Esophagus squamous epithelium (tissue), 5 donors: ENCODE measurements at regions not wholly inside any gene's neighbourhood (a gene's known extent, or its start where the extent isn't known, plus 50 kb on each side); places are given as distances from the start of the nearest gene placed in this dataset.

Source experiments
- DNase-seq: peaks from one replicate; lab custom pipeline; 2025; lab: John Stamatoyannopoulos, UW
- H3K27ac ChIP-seq, 4 donors: fragments of 200-600 bp; sonication (generic); one replicate each; pipeline ENCODE4 v1.5.1; 2016 to 2019; ENCODE audit warnings: mild to moderate bottlenecking in 1 of 4
- H3K27me3 ChIP-seq, 4 donors: fragments of 200-600 bp; sonication (generic); 1 replicate in 3 of 4; 2 replicates in 1 of 4; pipeline versions ENCODE4 v1.5.1 to v1.6.0; 2017 to 2021; ENCODE audit warnings: antibody characterized with exemption in 1 of 4
- H3K36me3 ChIP-seq, 3 donors: fragments of 200-600 bp; sonication (generic); one replicate each; pipeline ENCODE4 v1.5.1; 2016 to 2019
- H3K4me1 ChIP-seq, 3 donors: fragments of 200-600 bp; sonication (generic); one replicate each; pipeline ENCODE4 v1.5.1; 2017 to 2019
- H3K4me3 ChIP-seq, 4 donors: fragments of 200-600 bp; sonication (generic); 1 replicate in 3 of 4; 2 replicates in 1 of 4; pipeline ENCODE4 v1.5.1; 2016 to 2019; ENCODE audit warnings: mild to moderate bottlenecking in 2 of 4, moderate library complexity in 1 of 4
- H3K9me3 ChIP-seq, 3 donors: fragments of 200-600 bp; sonication (generic); one replicate each; pipeline ENCODE4 v1.5.1; 2016 to 2019
- POLR2A ChIP-seq, 4 donors: fragments of 450-650 bp; IDR thresholded peaks; one replicate each; pipeline ENCODE4 v1.6.1; 2017; ENCODE audit warnings: antibody characterized with exemption in 4 of 4, mild to moderate bottlenecking in 4 of 4, moderate library complexity in 3 of 4
- WGBS, 2 donors: methylation state at CpG; one replicate each; pipeline ENCODE4 v1.1.5; 2018; 5-methylcytosine and 5-hydroxymethylcytosine counted together
- intact Hi-C: fragments of 100-400 bp; cut with DNase I; formaldehyde crosslinking; loops from one replicate; pipeline ENCODE4 v1.15.0; 2022
- TF ChIP-seq, protein P1 (sequence below), 6 experiments: fragments of 450-650 bp in 4 of 6; fragments of 200-600 bp in 2 of 6; sonication (generic) in 2 of 6; IDR thresholded peaks; one replicate each; pipeline ENCODE4 v1.5.1; 2016 to 2019; ENCODE audit warnings: antibody characterized with exemption in 6 of 6, mild to moderate bottlenecking in 4 of 6, moderate library complexity in 4 of 6
- donor health status: DM: yes; HTN: yes; CAD: no.

- Histone ChIP-seq H3K4me1 (peaks cover 0 to 7% (median 0%) of the 10 kb centered on the region in 3 donors), H3K27me3 (no peaks in the 10 kb centered on the region), H3K4me3 (no peak overlapping the region), H3K36me3 (no peaks in the 10 kb centered on the region), H3K9me3 (no peaks in the 10 kb centered on the region), H3K27ac (no peak overlapping the region)
- 85 to 91% methylated on average over 11 to 12 of the region's 12 CpGs for WGBS, 2 donors
- DNase-seq, result no peak
- TF ChIP-seq, protein P1, sequence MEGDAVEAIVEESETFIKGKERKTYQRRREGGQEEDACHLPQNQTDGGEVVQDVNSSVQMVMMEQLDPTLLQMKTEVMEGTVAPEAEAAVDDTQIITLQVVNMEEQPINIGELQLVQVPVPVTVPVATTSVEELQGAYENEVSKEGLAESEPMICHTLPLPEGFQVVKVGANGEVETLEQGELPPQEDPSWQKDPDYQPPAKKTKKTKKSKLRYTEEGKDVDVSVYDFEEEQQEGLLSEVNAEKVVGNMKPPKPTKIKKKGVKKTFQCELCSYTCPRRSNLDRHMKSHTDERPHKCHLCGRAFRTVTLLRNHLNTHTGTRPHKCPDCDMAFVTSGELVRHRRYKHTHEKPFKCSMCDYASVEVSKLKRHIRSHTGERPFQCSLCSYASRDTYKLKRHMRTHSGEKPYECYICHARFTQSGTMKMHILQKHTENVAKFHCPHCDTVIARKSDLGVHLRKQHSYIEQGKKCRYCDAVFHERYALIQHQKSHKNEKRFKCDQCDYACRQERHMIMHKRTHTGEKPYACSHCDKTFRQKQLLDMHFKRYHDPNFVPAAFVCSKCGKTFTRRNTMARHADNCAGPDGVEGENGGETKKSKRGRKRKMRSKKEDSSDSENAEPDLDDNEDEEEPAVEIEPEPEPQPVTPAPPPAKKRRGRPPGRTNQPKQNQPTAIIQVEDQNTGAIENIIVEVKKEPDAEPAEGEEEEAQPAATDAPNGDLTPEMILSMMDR (IDR thresholded peaks at IDR 0.05), result no peak
- TF ChIP-seq POLR2A (IDR thresholded peaks at IDR 0.05), result no peak
- intact Hi-C loops, result no loop called here
Observed at GRCh38 chr13:109416001-109416400, 370.4 kb downstream of the IRS2 start.

DNA sequence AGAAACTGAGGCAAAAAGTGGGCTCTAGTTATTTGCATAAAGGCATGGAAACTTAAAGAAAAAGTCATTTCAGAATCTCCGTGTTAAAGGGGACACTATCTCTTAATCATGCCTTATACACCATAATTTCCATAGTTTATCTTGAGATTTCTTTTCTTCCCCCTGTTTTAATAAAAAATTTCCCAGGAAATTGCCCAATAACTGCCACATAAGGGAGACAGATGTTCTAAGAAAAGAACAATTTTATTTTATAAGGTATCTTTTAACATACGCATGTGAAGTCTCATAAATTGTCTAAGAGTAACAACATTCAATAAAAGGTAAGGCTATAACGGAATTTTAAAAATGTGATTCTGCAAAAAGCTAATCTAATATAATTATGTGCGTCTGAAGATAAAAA, 371.3 kb downstream of the IRS2 start:
- 84 to 89% methylated on average over 4 of the region's 4 CpGs for WGBS, 2 donors
- Histone ChIP-seq H3K4me3 (no peak overlapping the region), H3K9me3 (no peaks in the 10 kb centered on the region), H3K27me3 (no peaks in the 10 kb centered on the region), H3K27ac (no peak overlapping the region), H3K36me3 (no peaks in the 10 kb centered on the region), H3K4me1 (peaks cover 0 to 7% (median 0%) of the 10 kb centered on the region in 3 donors)
- intact Hi-C loops, result no loop called here
- TF ChIP-seq POLR2A (IDR thresholded peaks at IDR 0.05), result no peak
- TF ChIP-seq, protein P1 (IDR thresholded peaks at IDR 0.05), result no peak
- no peak for DNase-seq

- H3K9me3 ChIP-seq, result no peaks in the 10 kb centered on the region
- no peaks in the 10 kb centered on the region for H3K27me3 ChIP-seq
- H3K36me3 ChIP-seq, result no peaks in the 10 kb centered on the region
- no peak overlapping the region for H3K27ac ChIP-seq
- TF ChIP-seq, protein P1 (IDR thresholded peaks at IDR 0.05), result no peak
- no peak for TF ChIP-seq POLR2A (IDR thresholded peaks at IDR 0.05)
- DNase-seq, result no peak
- WGBS, 2 donors, result 24 to 33% methylated on average over 8 to 14 of the region's 14 CpGs
- intact Hi-C loops, result no loop called here
- H3K4me1 ChIP-seq, result peaks cover 0 to 7% (median 0%) of the 10 kb centered on the region in 3 donors
- no peak overlapping the region for H3K4me3 ChIP-seq
Observed at GRCh38 chr13:109412283-109412901, 374.0 kb downstream of the IRS2 start.

DNA sequence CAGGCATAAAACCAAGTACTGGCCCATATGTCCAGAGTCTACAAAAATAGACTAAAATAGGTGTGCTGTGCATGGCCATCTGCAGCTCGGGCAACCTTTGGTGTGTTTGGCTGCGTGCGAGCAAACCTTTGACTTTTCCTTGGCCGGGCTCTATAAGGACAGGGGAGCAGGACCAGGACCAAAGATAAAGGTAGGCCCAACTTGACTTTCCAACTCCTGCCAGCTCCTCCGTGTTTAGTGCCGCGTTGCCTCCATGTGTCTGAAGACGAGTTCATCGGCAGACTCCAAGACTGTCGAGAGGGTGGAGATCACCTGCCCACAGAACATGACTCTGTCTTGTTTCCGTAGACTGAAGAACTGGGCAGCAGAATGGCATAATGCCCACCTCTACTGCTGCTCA, 375.5 kb downstream of the IRS2 start:
- Histone ChIP-seq H3K36me3 (no peaks in the 10 kb centered on the region), H3K4me1 (peaks cover 0 to 7% (median 0%) of the 10 kb centered on the region in 3 donors), H3K27me3 (no peaks in the 10 kb centered on the region), H3K27ac (no peak overlapping the region), H3K9me3 (no peaks in the 10 kb centered on the region), H3K4me3 (no peak overlapping the region)
- intact Hi-C loops, result no loop called here
- 91 to 93% methylated on average over 5 to 9 of the region's 11 CpGs for WGBS, 2 donors
- DNase-seq, result no peak
- TF ChIP-seq, protein P1 (IDR thresholded peaks at IDR 0.05), result no peak
- TF ChIP-seq POLR2A (IDR thresholded peaks at IDR 0.05), result no peak

GRCh38 chr13:109408591-109409382, 377.6 kb downstream of the IRS2 start:
- no peak for TF ChIP-seq POLR2A (IDR thresholded peaks at IDR 0.05)
- TF ChIP-seq, protein P1 (IDR thresholded peaks at IDR 0.05), result no peak
- no peak overlapping the region for H3K27ac ChIP-seq
- H3K27me3 ChIP-seq, result no peaks in the 10 kb centered on the region
- intact Hi-C loops, result no loop called here
- H3K9me3 ChIP-seq, result no peaks in the 10 kb centered on the region
- H3K4me3 ChIP-seq, result no peak overlapping the region
- no peaks in the 10 kb centered on the region for H3K36me3 ChIP-seq
- H3K4me1 ChIP-seq, result peaks cover 0 to 7% (median 0%) of the 10 kb centered on the region in 3 donors
- no peak for DNase-seq
- 77 to 78% methylated on average over 13 to 14 of the region's 14 CpGs for WGBS, 2 donors
